A549 (cell line): ENCODE measurements at regions not wholly inside any gene's neighbourhood (a gene's known extent, or its start where the extent isn't known, plus 50 kb on each side); places are given as distances from the start of the nearest gene placed in this dataset.

Experiments
- BCL3 ChIP-seq: fragments of >200 bp; sonication (Bioruptor Twin); formaldehyde crosslinking; IDR thresholded peaks from 3 replicates; pipeline ENCODE4 v1.6.1; 2016
- CTCF ChIP-seq: fragments of >200 bp; sonication (Bioruptor Twin); formaldehyde crosslinking; IDR thresholded peaks from 3 replicates; pipeline ENCODE4 v1.5.1; 2016
- ELK1 ChIP-seq: fragments of 150-350 bp; IDR thresholded peaks from 2 replicates; pipeline ENCODE4 v1.6.1; 2014; ENCODE audit warnings: low read depth, mild to moderate bottlenecking, low read length
- FOSL2 ChIP-seq, 2 experiments: fragments of 450-650 bp in 1 of 2; fragments of >200 bp in 1 of 2; sonication (Bioruptor Twin) in 1 of 2; formaldehyde crosslinking; IDR thresholded peaks; 2 replicates each; pipeline versions ENCODE4 v1.5.0 to v1.6.1; 2016 to 2020; ENCODE audit warnings: mild to moderate bottlenecking in 1 of 2, moderate library complexity in 1 of 2
- FOXS1 ChIP-seq: fragments of 250-450 bp; sonication (Bioruptor Pico); IDR thresholded peaks from 2 replicates; pipeline ENCODE4 v1.5.0; 2020; ENCODE audit warnings: mild to moderate bottlenecking, moderate library complexity
- MAX ChIP-seq: IDR thresholded peaks from 2 replicates; pipeline ENCODE4 v1.6.1; 2012
- PHF8 ChIP-seq: fragments of 200-600 bp; sonication (generic); IDR thresholded peaks from 2 replicates; pipeline ENCODE4 v1.6.1; 2016; ENCODE audit warnings: low read depth, mild to moderate bottlenecking, antibody characterized with exemption, moderate library complexity, borderline replicate concordance
- RFX5 ChIP-seq: fragments of 450-650 bp; IDR thresholded peaks from 2 replicates; pipeline ENCODE4 v1.7.1; 2014; ENCODE audit warnings: antibody characterized with exemption, mild to moderate bottlenecking, moderate library complexity
- TP53 ChIP-seq: fragments of 250-450 bp; sonication (Bioruptor Pico); IDR thresholded peaks from 2 replicates; pipeline ENCODE4 v1.5.0; 2021; ENCODE audit warnings: mild to moderate bottlenecking, moderate library complexity
- ZSCAN20 ChIP-seq: fragments of 250-450 bp; sonication (Bioruptor Pico); IDR thresholded peaks from 2 replicates; pipeline ENCODE4 v1.8.0; 2022; ENCODE audit warnings: mild to moderate bottlenecking, moderate library complexity

- no peak for TF ChIP-seq TP53 (CRISPR knock-in tag)
- no peak for TF ChIP-seq PHF8
- TF ChIP-seq CTCF: no peak
- no peak for TF ChIP-seq ZSCAN20 (CRISPR knock-in tag)
- no peak for TF ChIP-seq MAX
- no peak for TF ChIP-seq FOXS1 (CRISPR knock-in tag)
- no peak for TF ChIP-seq BCL3
- no peak for TF ChIP-seq RFX5
- no peak for TF ChIP-seq ELK1
- TF ChIP-seq FOSL2 (IDR thresholded peaks at IDR 0.05): no peak
- no peak for TF ChIP-seq FOSL2 (CRISPR knock-in tag; IDR thresholded peaks at IDR 0.05)
Measured at GRCh38 chr4:38368613-38369012, 295.4 kb upstream of the KLF3 start.
